Effector memory CD4-positive, alpha-beta T cell (primary cell): ENCODE measurements at regions not wholly inside any gene's neighbourhood (a gene's known extent, or its start where the extent isn't known, plus 50 kb on each side); places are given as distances from the start of the nearest gene placed in this dataset.
"Not testable (repeated sequence)": the region's sequence is repeated elsewhere in the genome, so short reads cannot be mapped to it uniquely, and the experiment has no call there.

Source experiments
- DNase-seq, 3 donors: peaks; one replicate each; pipeline ENCODE4 v3.0.0-alpha.2; 2020
- H3K27ac ChIP-seq: 2 replicates; pipeline ENCODE4 v1.7.0; 2013; ENCODE audit warnings: mild to moderate bottlenecking, low read length, moderate library complexity; ENCODE audit not compliant: insufficient read depth, poor library complexity, severe bottlenecking
- H3K27me3 ChIP-seq: replicated peaks from 2 replicates; pipeline ENCODE4 v1.7.0; 2013; ENCODE audit warnings: mild to moderate bottlenecking, low read length; ENCODE audit not compliant: insufficient read depth, control insufficient read depth, poor library complexity, severe bottlenecking
- H3K36me3 ChIP-seq: 2 replicates; pipeline ENCODE4 v1.7.0; 2013; ENCODE audit warnings: mild to moderate bottlenecking, low read length, moderate library complexity; ENCODE audit not compliant: control insufficient read depth, insufficient read depth
- H3K4me1 ChIP-seq: 2 replicates; pipeline ENCODE4 v1.7.0; 2013; ENCODE audit warnings: low read length, mild to moderate bottlenecking; ENCODE audit not compliant: control insufficient read depth, insufficient read depth, poor library complexity, severe bottlenecking
- H3K4me3 ChIP-seq: 2 replicates; pipeline ENCODE4 v1.7.0; 2013; ENCODE audit warnings: low read length, low read depth, mild to moderate bottlenecking; ENCODE audit not compliant: insufficient read depth, poor library complexity, severe bottlenecking
- H3K9me3 ChIP-seq: 2 replicates; pipeline ENCODE4 v1.7.0; 2013; ENCODE audit warnings: mild to moderate bottlenecking, low read length, moderate library complexity; ENCODE audit not compliant: control insufficient read depth

GRCh38 chr11:82404981-82405380 is 328.7 kb downstream of the FAM181B start:
- DNase-seq, result no peak
- no peak overlapping the region for H3K4me3 ChIP-seq
- no peak overlapping the region for H3K27ac ChIP-seq
- no peaks in the 10 kb centered on the region for H3K9me3 ChIP-seq
- no peaks in the 10 kb centered on the region for H3K36me3 ChIP-seq
- H3K4me1 ChIP-seq, result no peaks in the 10 kb centered on the region
- H3K27me3 ChIP-seq, result no peaks in the 10 kb centered on the region

- Histone ChIP-seq H3K9me3 (no peaks in the 10 kb centered on the region), H3K27ac (no peak overlapping the region), H3K4me3 (no peak overlapping the region), H3K27me3 (no peaks in the 10 kb centered on the region), H3K36me3 (no peaks in the 10 kb centered on the region), H3K4me1 (no peaks in the 10 kb centered on the region)
- no peak for DNase-seq
These were observed 329.9 kb downstream of the FAM181B start for GRCh38 chr11:82403640-82404305.

GRCh38 chr11:82398300-82398815 is 335.3 kb downstream of the FAM181B start:
- H3K9me3 ChIP-seq, result no peaks in the 10 kb centered on the region
- H3K27me3 ChIP-seq, result no peaks in the 10 kb centered on the region
- H3K4me1 ChIP-seq, result no peaks in the 10 kb centered on the region
- no peaks in the 10 kb centered on the region for H3K36me3 ChIP-seq
- no peak overlapping the region for H3K4me3 ChIP-seq
- no peak for DNase-seq
- H3K27ac ChIP-seq, result no peak overlapping the region

GRCh38 chr11:82396639-82397038 is 337.0 kb downstream of the FAM181B start:
- not testable (repeated sequence) for H3K27ac ChIP-seq, H3K27me3 ChIP-seq, DNase-seq, H3K36me3 ChIP-seq, H3K4me3 ChIP-seq, H3K9me3 ChIP-seq, H3K4me1 ChIP-seq

- Histone ChIP-seq H3K4me3 (no peak overlapping the region), H3K27me3 (no peaks in the 10 kb centered on the region), H3K27ac (no peak overlapping the region), H3K4me1 (no peaks in the 10 kb centered on the region), H3K9me3 (no peaks in the 10 kb centered on the region), H3K36me3 (no peaks in the 10 kb centered on the region)
- DNase-seq, result no peak
These were observed 349.4 kb downstream of the FAM181B start for GRCh38 chr11:82384308-82384707.

GRCh38 chr11:82373781-82374542 is 359.7 kb downstream of the FAM181B start:
- H3K4me3 ChIP-seq, result no peak overlapping the region
- H3K27ac ChIP-seq, result no peak overlapping the region
- no peaks in the 10 kb centered on the region for H3K9me3 ChIP-seq
- no peaks in the 10 kb centered on the region for H3K27me3 ChIP-seq
- no peak for DNase-seq
- no peaks in the 10 kb centered on the region for H3K36me3 ChIP-seq
- no peaks in the 10 kb centered on the region for H3K4me1 ChIP-seq

GRCh38 chr11:82365351-82365750 is 368.3 kb downstream of the FAM181B start:
- no peak for DNase-seq
- Histone ChIP-seq H3K9me3 (no peaks in the 10 kb centered on the region), H3K27me3 (no peaks in the 10 kb centered on the region), H3K4me3 (no peak overlapping the region), H3K27ac (no peak overlapping the region), H3K4me1 (no peaks in the 10 kb centered on the region), H3K36me3 (no peaks in the 10 kb centered on the region)

GRCh38 chr11:82356316-82356715 is 377.3 kb downstream of the FAM181B start:
- Histone ChIP-seq H3K4me3 (no peak overlapping the region), H3K27me3 (no peaks in the 10 kb centered on the region), H3K4me1 (no peaks in the 10 kb centered on the region), H3K27ac (no peak overlapping the region), H3K9me3 (no peaks in the 10 kb centered on the region), H3K36me3 (no peaks in the 10 kb centered on the region)
- DNase-seq, result no peak

- H3K36me3 ChIP-seq, result no peaks in the 10 kb centered on the region
- no peaks in the 10 kb centered on the region for H3K27me3 ChIP-seq
- no peak overlapping the region for H3K27ac ChIP-seq
- H3K4me3 ChIP-seq, result no peak overlapping the region
- no peaks in the 10 kb centered on the region for H3K9me3 ChIP-seq
- DNase-seq, result no peak
- no peaks in the 10 kb centered on the region for H3K4me1 ChIP-seq
These were observed 378.3 kb downstream of the FAM181B start for GRCh38 chr11:82355313-82355823.

GRCh38 chr11:82326853-82327252 is 406.8 kb downstream of the FAM181B start:
- H3K36me3 ChIP-seq, result no peaks in the 10 kb centered on the region
- H3K27ac ChIP-seq, result no peak overlapping the region
- DNase-seq, result no peak
- H3K4me1 ChIP-seq, result no peaks in the 10 kb centered on the region
- H3K4me3 ChIP-seq, result no peak overlapping the region
- no peaks in the 10 kb centered on the region for H3K27me3 ChIP-seq
- H3K9me3 ChIP-seq, result no peaks in the 10 kb centered on the region
